Ishikawa (cell line): ENCODE measurements at regions not wholly inside any gene's neighbourhood (a gene's known extent, or its start where the extent isn't known, plus 50 kb on each side); places are given as distances from the start of the nearest gene placed in this dataset.

Experiments
- CEBPB ChIP-seq: IDR thresholded peaks from 2 replicates; pipeline ENCODE4 v1.6.1; 2012
- CREB1 ChIP-seq: IDR thresholded peaks from 2 replicates; pipeline ENCODE4 v1.6.1; 2012; ENCODE audit warnings: low read depth
- EGR1 ChIP-seq: IDR thresholded peaks from 2 replicates; pipeline ENCODE4 v1.6.1; 2012
- EP300 ChIP-seq: IDR thresholded peaks from 2 replicates; pipeline ENCODE4 v1.6.1; 2012; ENCODE audit warnings: borderline replicate concordance
- FOXM1 ChIP-seq: IDR thresholded peaks from 2 replicates; pipeline ENCODE4 v1.6.1; 2012; ENCODE audit warnings: low read depth, borderline replicate concordance
- MAX ChIP-seq: IDR thresholded peaks from 2 replicates; pipeline ENCODE4 v1.6.1; 2012
- NFIC ChIP-seq: IDR thresholded peaks from 2 replicates; pipeline ENCODE4 v1.6.1; 2012
- RAD21 ChIP-seq: IDR thresholded peaks from 2 replicates; pipeline ENCODE4 v1.6.1; 2012; ENCODE audit warnings: low read depth
- REST ChIP-seq: IDR thresholded peaks from 2 replicates; pipeline ENCODE4 v1.6.1; 2012; ENCODE audit warnings: low read depth, mild to moderate bottlenecking
- TAF1 ChIP-seq: IDR thresholded peaks from 2 replicates; pipeline ENCODE4 v1.6.1; 2012; ENCODE audit warnings: low read depth, mild to moderate bottlenecking
- TCF12 ChIP-seq: IDR thresholded peaks from 2 replicates; pipeline ENCODE4 v1.6.1; 2012; ENCODE audit warnings: low read depth
- TEAD4 ChIP-seq: IDR thresholded peaks from 2 replicates; pipeline ENCODE4 v1.6.1; 2012
- USF1 ChIP-seq: IDR thresholded peaks from 2 replicates; pipeline ENCODE4 v1.6.1; 2012
- YY1 ChIP-seq: IDR thresholded peaks from 2 replicates; pipeline ENCODE4 v1.6.1; 2012; ENCODE audit warnings: low read depth
- ZBTB7A ChIP-seq: IDR thresholded peaks from 2 replicates; pipeline ENCODE4 v1.6.1; 2012; ENCODE audit warnings: low read depth

- TF ChIP-seq EGR1 = no peak
- no peak for TF ChIP-seq ZBTB7A
- no peak for TF ChIP-seq CEBPB
- no peak for TF ChIP-seq EP300
- no peak for TF ChIP-seq MAX
- no peak for TF ChIP-seq TAF1
- no peak for TF ChIP-seq FOXM1
These were observed 426.6 kb upstream of the CHRM2 start for GRCh38 chr7:136441835-136442234.

DNA sequence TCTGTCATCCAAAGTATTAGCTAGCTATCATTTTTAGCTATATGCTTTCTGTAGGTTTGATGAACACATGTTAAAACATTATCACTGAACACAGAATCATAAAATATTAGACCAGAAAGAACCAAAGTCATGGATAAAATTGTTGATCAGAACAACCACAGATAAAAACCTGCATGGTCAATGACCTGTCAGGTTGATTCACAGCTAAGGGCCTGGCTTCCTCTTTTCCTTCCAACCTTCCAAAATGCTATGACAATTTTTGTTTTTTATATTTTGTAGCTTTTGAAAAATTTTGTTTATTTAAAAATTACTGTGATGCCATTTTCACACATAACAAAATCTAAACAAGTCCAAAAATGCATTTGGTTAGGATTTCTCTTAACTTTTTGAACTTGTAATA lies 444.4 kb upstream of the CHRM2 start:
- TF ChIP-seq TCF12 (no peak), FOXM1 (no peak)

GRCh38 chr7:136412952-136413351 lies 435.8 kb upstream of the MTPN start:
- no peak for TF ChIP-seq TEAD4
- TF ChIP-seq NFIC = no peak
- no peak for TF ChIP-seq EGR1
- TF ChIP-seq TCF12 = no peak
- no peak for TF ChIP-seq EP300
- no peak for TF ChIP-seq TAF1
- no peak for TF ChIP-seq REST
- TF ChIP-seq YY1 = no peak
- no peak for TF ChIP-seq CEBPB
- no peak for TF ChIP-seq RAD21
- no peak for TF ChIP-seq CREB1
- TF ChIP-seq USF1 = no peak
- TF ChIP-seq ZBTB7A = no peak
- TF ChIP-seq FOXM1 = no peak
- TF ChIP-seq MAX = no peak

DNA sequence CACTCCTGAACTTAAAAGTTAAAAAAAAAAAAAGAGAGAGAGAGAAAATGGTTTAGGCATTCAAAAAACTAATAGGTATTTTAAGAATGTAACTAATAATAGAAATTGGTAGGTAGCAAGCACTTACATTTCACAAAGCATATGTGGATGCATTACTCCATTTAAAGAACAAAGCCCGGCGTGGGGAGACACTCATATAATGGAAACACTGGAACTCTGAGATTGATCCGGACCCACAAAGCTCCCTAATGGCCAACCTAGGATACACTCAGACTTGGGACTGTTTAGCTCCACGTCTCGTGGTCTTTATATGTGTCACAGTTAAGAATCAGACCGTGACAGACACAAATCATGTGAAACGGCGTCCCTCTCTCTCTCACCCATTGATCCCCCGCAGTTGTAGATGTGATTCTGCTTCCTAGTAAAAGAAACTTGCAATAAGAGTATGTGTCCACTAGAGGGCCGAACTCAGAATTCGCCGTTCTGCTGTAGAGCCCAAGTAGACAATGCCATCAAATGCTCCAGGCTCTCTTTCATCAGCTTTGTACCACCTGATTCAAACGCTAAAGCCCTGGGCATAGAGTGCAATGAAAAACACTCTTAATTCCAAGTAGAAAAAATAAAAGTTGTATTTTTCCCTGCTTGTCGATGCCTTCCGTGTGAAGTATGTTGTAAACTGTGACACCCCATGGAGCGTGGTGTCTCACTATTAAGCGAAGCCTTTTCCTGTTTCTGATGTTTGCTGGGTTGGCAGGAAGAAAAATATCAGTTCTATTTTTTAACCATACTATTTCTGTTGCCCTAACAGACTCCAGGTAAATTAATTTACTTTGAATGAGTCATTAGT lies 429.0 kb upstream of the MTPN start:
- TF ChIP-seq USF1 (no peak), RAD21 (peak; percentile 57), TCF12 (no peak)

DNA sequence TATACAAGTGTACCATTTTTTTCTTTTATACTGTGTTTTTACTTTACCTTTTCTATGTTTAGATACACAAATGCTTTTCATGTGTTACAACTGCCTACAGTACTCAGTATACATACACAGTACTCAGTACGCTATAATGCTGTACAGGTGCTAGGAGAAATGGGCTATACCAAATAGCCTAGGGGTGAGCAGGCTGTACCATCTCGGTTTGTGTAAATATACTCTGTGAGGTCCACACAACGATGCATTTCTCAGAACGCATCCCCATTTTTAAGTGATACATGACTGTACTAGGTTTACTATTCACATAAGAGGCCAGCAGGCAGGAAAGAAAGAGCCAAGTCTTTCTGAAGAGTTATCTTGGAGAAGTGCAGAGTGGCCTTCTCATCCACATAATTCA lies 426.4 kb upstream of the MTPN start:
- TF ChIP-seq MAX (no peak), ZBTB7A (no peak), NFIC (no peak)

DNA sequence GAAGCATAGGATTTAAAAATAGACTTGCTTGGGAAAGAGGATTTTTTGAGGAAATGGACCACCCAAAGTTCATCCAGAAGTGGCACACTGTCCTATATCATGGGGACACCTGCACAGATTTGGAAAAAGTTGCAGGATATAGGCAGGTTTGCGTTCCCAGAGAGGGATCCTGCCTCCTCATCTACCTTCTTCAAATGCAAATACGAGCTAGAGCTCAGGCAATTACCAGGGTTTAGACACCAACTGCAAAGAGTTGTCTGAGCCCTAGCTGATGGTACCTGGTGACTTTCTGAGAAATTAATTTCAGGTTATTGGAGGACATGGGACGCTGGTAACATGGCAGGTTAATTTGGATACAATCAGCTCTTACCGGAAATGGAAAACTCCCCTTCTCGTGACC lies 423.7 kb upstream of the MTPN start:
- TF ChIP-seq MAX = no peak
- no peak for TF ChIP-seq EP300
- no peak for TF ChIP-seq TCF12
- no peak for TF ChIP-seq EGR1
- no peak for TF ChIP-seq ZBTB7A
- no peak for TF ChIP-seq USF1
- TF ChIP-seq REST = no peak
- no peak for TF ChIP-seq FOXM1
